ENCODE measurements at regions not wholly inside any gene's neighbourhood (a gene's known extent, or its start where the extent isn't known, plus 50 kb on each side); places are given as distances from the start of the nearest gene placed in this dataset.
A peak's percentile ranks its signal among the peaks of the same experiment; 100 is the strongest.

- no peak for DNase-seq
These were observed 191.7 kb upstream of the STK17B start for GRCh38 chr2:196362973-196363549.

- DNase-seq = no peak
These were observed 193.8 kb upstream of the STK17B start for GRCh38 chr2:196365145-196365544.

GRCh38 chr2:196365923-196366322 lies 194.5 kb upstream of the STK17B start:
- no peak for DNase-seq

GRCh38 chr2:196367633-196368032 lies 196.3 kb upstream of the STK17B start:
- no peak for DNase-seq

- DNase-seq = no peak
These were observed 197.3 kb upstream of the STK17B start for GRCh38 chr2:196368546-196369225.

GRCh38 chr2:196369967-196370366 lies 198.6 kb upstream of the STK17B start:
- DNase-seq = no peak

- DNase-seq = no peak
These were observed 199.0 kb upstream of the STK17B start for GRCh38 chr2:196370381-196370780.

- no peak for DNase-seq
These were observed 201.0 kb upstream of the STK17B start for GRCh38 chr2:196372276-196372809.

GRCh38 chr2:196372811-196373664 lies 201.7 kb upstream of the STK17B start:
- no peak for DNase-seq

GRCh38 chr2:196376984-196377877 lies 205.9 kb upstream of the STK17B start:
- peak; percentile 25 for DNase-seq

GRCh38 chr2:196379600-196379999 lies 208.2 kb upstream of the STK17B start:
- DNase-seq = no peak

- no peak for DNase-seq
These were observed 208.7 kb upstream of the STK17B start for GRCh38 chr2:196380098-196380497.

GRCh38 chr2:196380575-196380974 lies 209.2 kb upstream of the STK17B start:
- DNase-seq = no peak

- DNase-seq = no peak
These were observed 210.1 kb upstream of the STK17B start for GRCh38 chr2:196381464-196381863.

- DNase-seq = no peak
These were observed 212.4 kb upstream of the STK17B start for GRCh38 chr2:196383799-196384198.

- no peak for DNase-seq
These were observed 213.4 kb upstream of the STK17B start for GRCh38 chr2:196384729-196385128.

- DNase-seq = no peak
These were observed 218.3 kb upstream of the STK17B start for GRCh38 chr2:196389670-196390069.

- no peak for DNase-seq
These were observed 219.1 kb upstream of the STK17B start for GRCh38 chr2:196390243-196391148.

GRCh38 chr2:196391149-196391479 lies 219.7 kb upstream of the STK17B start:
- DNase-seq = no peak

GRCh38 chr2:196399096-196399495 lies 227.7 kb upstream of the STK17B start:
- DNase-seq = no peak

Data from NCI-H226 (cell line).